ENCODE measurements at regions not wholly inside any gene's neighbourhood (a gene's known extent, or its start where the extent isn't known, plus 50 kb on each side); places are given as distances from the start of the nearest gene placed in this dataset.

DNA sequence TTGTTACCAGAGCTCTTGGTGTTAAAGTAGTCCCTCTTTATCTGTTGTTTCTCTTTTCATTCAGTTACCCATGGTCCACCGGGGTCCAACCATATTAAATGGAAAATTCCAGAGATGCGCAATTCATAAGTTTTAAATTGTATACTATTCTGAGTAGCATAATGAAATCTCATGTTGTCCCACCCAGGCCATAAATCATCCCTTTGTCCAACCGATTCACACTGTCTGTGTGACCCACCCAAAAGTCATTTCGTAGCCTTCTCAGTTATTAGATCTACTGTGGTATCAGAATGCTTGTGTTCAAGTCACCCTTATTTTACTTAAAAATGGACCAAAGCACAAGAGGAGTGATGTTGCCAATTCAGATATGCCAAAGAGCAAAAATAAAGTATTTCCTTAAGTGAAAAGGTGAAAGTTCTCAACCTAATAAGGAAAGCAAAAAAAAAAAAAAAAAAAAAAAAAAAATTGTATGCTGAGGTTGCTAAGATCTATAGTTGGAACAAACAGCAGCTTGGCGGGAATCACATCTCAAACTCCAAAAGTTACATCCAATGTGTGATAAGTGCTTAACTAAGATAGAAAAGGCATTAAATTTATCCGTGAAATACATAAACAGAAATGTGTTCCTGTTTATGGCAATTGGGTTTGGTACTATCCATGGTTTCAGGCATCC, 106.8 kb upstream of the GPBP1 start:
- TF ChIP-seq, protein P1, sequence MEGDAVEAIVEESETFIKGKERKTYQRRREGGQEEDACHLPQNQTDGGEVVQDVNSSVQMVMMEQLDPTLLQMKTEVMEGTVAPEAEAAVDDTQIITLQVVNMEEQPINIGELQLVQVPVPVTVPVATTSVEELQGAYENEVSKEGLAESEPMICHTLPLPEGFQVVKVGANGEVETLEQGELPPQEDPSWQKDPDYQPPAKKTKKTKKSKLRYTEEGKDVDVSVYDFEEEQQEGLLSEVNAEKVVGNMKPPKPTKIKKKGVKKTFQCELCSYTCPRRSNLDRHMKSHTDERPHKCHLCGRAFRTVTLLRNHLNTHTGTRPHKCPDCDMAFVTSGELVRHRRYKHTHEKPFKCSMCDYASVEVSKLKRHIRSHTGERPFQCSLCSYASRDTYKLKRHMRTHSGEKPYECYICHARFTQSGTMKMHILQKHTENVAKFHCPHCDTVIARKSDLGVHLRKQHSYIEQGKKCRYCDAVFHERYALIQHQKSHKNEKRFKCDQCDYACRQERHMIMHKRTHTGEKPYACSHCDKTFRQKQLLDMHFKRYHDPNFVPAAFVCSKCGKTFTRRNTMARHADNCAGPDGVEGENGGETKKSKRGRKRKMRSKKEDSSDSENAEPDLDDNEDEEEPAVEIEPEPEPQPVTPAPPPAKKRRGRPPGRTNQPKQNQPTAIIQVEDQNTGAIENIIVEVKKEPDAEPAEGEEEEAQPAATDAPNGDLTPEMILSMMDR (optimal IDR thresholded peaks at IDR 0.05 in 1 of 3, IDR thresholded peaks at IDR 0.05 in 1 of 3, conservative IDR thresholded peaks at IDR 0.05 in 1 of 3; ENCODE audit: extremely low read depth in 1 of 3, insufficient read depth in 2 of 3, low read length in 3 of 3), result no peak
- no peak for TF ChIP-seq EZH2 (IDR thresholded peaks at IDR 0.05; ENCODE audit: low read length)
